H9 (cell line): ENCODE measurements at regions not wholly inside any gene's neighbourhood (a gene's known extent, or its start where the extent isn't known, plus 50 kb on each side); places are given as distances from the start of the nearest gene placed in this dataset.

Experiments used
- DNase-seq: peaks from one replicate; pipeline ENCODE4 v3.0.0-alpha.2; 2017
- H2AFZ ChIP-seq: one replicate; pipeline ENCODE4 v1.6.1; 2013; ENCODE audit warnings: mild to moderate bottlenecking, low read length, control low read depth, moderate library complexity
- H2AK5ac ChIP-seq: 2 replicates; pipeline ENCODE4 v1.6.1; 2013; ENCODE audit warnings: low read length, control low read depth, mixed read lengths; ENCODE audit not compliant: insufficient read length
- H2BK120ac ChIP-seq: one replicate; pipeline ENCODE4 v1.6.1; 2013; ENCODE audit warnings: low read depth, mild to moderate bottlenecking, low read length, control low read depth, inconsistent platforms; ENCODE audit not compliant: poor library complexity, severe bottlenecking
- H2BK12ac ChIP-seq: 2 replicates; pipeline ENCODE4 v1.6.1; 2013; ENCODE audit warnings: low read length, control low read depth, mixed read lengths, low read depth; ENCODE audit not compliant: insufficient read length
- H2BK15ac ChIP-seq: 2 replicates; pipeline ENCODE4 v1.6.1; 2013; ENCODE audit warnings: low read depth, low read length, control low read depth
- H2BK20ac ChIP-seq: one replicate; pipeline ENCODE4 v1.6.1; 2013; ENCODE audit warnings: low read depth, mild to moderate bottlenecking, low read length, control low read depth, inconsistent platforms; ENCODE audit not compliant: poor library complexity, severe bottlenecking
- H2BK5ac ChIP-seq: 2 replicates; pipeline ENCODE4 v1.6.1; 2013; ENCODE audit warnings: low read length, control low read depth, mixed read lengths; ENCODE audit not compliant: insufficient read length
- H3K14ac ChIP-seq: 2 replicates; pipeline ENCODE4 v1.6.1; 2013; ENCODE audit warnings: low read length, control low read depth; ENCODE audit not compliant: insufficient read depth
- H3K18ac ChIP-seq: 2 replicates; pipeline ENCODE4 v1.6.1; 2013; ENCODE audit warnings: low read depth, mild to moderate bottlenecking, mixed read lengths, low read length, control low read depth; ENCODE audit not compliant: insufficient read length
- H3K23ac ChIP-seq: 2 replicates; pipeline ENCODE4 v1.6.1; 2013; ENCODE audit warnings: low read length, control low read depth, mixed read lengths, low read depth; ENCODE audit not compliant: insufficient read length
- H3K23me2 ChIP-seq: 2 replicates; pipeline ENCODE4 v1.6.1; 2013; ENCODE audit warnings: low read depth, mild to moderate bottlenecking, mixed read lengths, low read length, control low read depth; ENCODE audit not compliant: insufficient read length, poor library complexity, severe bottlenecking
- H3K27ac ChIP-seq: 2 replicates; pipeline ENCODE4 v1.5.1; 2013; ENCODE audit warnings: low read length, control low read depth, mixed read lengths, low read depth; ENCODE audit not compliant: insufficient read length
- H3K27me3 ChIP-seq: 2 replicates; pipeline ENCODE4 v1.6.1; 2013; ENCODE audit warnings: low read length, control low read depth, inconsistent platforms; ENCODE audit not compliant: insufficient read depth
- H3K4ac ChIP-seq: 2 replicates; pipeline ENCODE4 v1.6.1; 2013; ENCODE audit warnings: low read depth, mild to moderate bottlenecking, control low read depth, inconsistent platforms, low read length, moderate library complexity
- H3K4me1 ChIP-seq: 2 replicates; pipeline ENCODE4 v1.6.1; 2013; ENCODE audit warnings: low read length, control low read depth, inconsistent platforms; ENCODE audit not compliant: insufficient read depth
- H3K4me2 ChIP-seq: 2 replicates; pipeline ENCODE4 v1.6.1; 2013; ENCODE audit warnings: low read length, control low read depth, mixed read lengths; ENCODE audit not compliant: insufficient read length, insufficient read depth
- H3K56ac ChIP-seq: 2 replicates; pipeline ENCODE4 v1.6.1; 2013; ENCODE audit warnings: low read depth, mild to moderate bottlenecking, mixed read lengths, low read length, control low read depth; ENCODE audit not compliant: insufficient read length
- H3K79me1 ChIP-seq: 2 replicates; pipeline ENCODE4 v1.6.1; 2013; ENCODE audit warnings: low read depth, mild to moderate bottlenecking, moderate library complexity, low read length, control low read depth, inconsistent platforms; ENCODE audit not compliant: insufficient read depth, poor library complexity, severe bottlenecking
- H3K79me2 ChIP-seq: 2 replicates; pipeline ENCODE4 v1.6.1; 2013; ENCODE audit warnings: low read length, control low read depth, inconsistent platforms; ENCODE audit not compliant: insufficient read depth
- H3K9ac ChIP-seq: 2 replicates; pipeline ENCODE4 v1.6.1; 2013; ENCODE audit warnings: low read length, control low read depth, mixed read lengths; ENCODE audit not compliant: insufficient read length; ENCODE audit errors: extremely low read depth
- H3K9me3 ChIP-seq: one replicate; pipeline ENCODE4 v1.6.1; 2013; ENCODE audit warnings: low read depth, low read length, inconsistent platforms; ENCODE audit not compliant: control insufficient read depth
- H3T11ph ChIP-seq: one replicate; pipeline ENCODE4 v1.6.1; 2013; ENCODE audit warnings: mild to moderate bottlenecking, low read length, control low read depth, inconsistent platforms
- H4K20me1 ChIP-seq: one replicate; pipeline ENCODE4 v1.6.1; 2013; ENCODE audit not compliant: control insufficient read depth, insufficient read length, insufficient read depth
- H4K5ac ChIP-seq: 2 replicates; pipeline ENCODE4 v1.6.1; 2013; ENCODE audit warnings: low read depth, mild to moderate bottlenecking, mixed read lengths, low read length, control low read depth; ENCODE audit not compliant: insufficient read length
- H4K8ac ChIP-seq: replicated peaks from 2 replicates; pipeline ENCODE4 v1.6.1; 2013; ENCODE audit warnings: low read length, control low read depth, mixed read lengths, low read depth; ENCODE audit not compliant: insufficient read length
- H4K91ac ChIP-seq: 2 replicates; pipeline ENCODE4 v1.6.1; 2013; ENCODE audit warnings: low read depth, mild to moderate bottlenecking, moderate library complexity, mixed read lengths, low read length, control low read depth; ENCODE audit not compliant: insufficient read length
- H3K27ac Mint-ChIP-seq, 3 experiments: 2 replicates in 2 of 3; 3 replicates in 1 of 3; pipeline ENCODE4 v1.8.0; 2020 to 2021; ENCODE audit warnings: mixed read lengths in 3 of 3, mild to moderate bottlenecking in 1 of 3, moderate library complexity in 1 of 3
- H3K27me3 Mint-ChIP-seq: 2 replicates; pipeline ENCODE4 v1.8.0; 2021; ENCODE audit warnings: low read depth, mild to moderate bottlenecking, moderate library complexity, mixed read lengths
- H3K36me3 Mint-ChIP-seq, 3 experiments: 2 replicates in 2 of 3; 3 replicates in 1 of 3; pipeline ENCODE4 v1.8.0; 2020 to 2021; ENCODE audit warnings: low read depth in 3 of 3, mixed read lengths in 3 of 3; ENCODE audit not compliant: insufficient read depth in 1 of 3
- H3K4me1 Mint-ChIP-seq, 2 experiments: 2 replicates each; pipeline ENCODE4 v1.8.0; 2020; ENCODE audit warnings: mixed read lengths in 2 of 2
- H3K4me3 Mint-ChIP-seq, 2 experiments: 2 replicates in 1 of 2; 3 replicates in 1 of 2; pipeline ENCODE4 v1.8.0; 2020 to 2021; ENCODE audit warnings: mild to moderate bottlenecking in 2 of 2, mixed read lengths in 2 of 2, moderate library complexity in 1 of 2
- H3K9me3 Mint-ChIP-seq, 2 experiments: 2 replicates in 1 of 2; 3 replicates in 1 of 2; pipeline ENCODE4 v1.8.0; 2020; ENCODE audit warnings: mild to moderate bottlenecking in 2 of 2, mixed read lengths in 2 of 2, moderate library complexity in 1 of 2
- CTCF ChIP-seq: fragments of 200-600 bp; sonication (generic); conservative IDR thresholded peaks from 3 replicates; pipeline ENCODE4 v1.8.0; 2021; ENCODE audit warnings: antibody characterized with exemption, mild to moderate bottlenecking
- WGBS: extraction: QIAGEN DNeasy Blood & Tissue Kit; methylation state at CpG from one replicate; pipeline ENCODE4 v1.1.7; 2013; ENCODE audit warnings: missing lambda C conversion rate, low lambda C conversion rate, mixed read lengths; ENCODE audit not compliant: insufficient read length; ENCODE audit errors: extremely low coverage; 5-methylcytosine and 5-hydroxymethylcytosine counted together

DNA sequence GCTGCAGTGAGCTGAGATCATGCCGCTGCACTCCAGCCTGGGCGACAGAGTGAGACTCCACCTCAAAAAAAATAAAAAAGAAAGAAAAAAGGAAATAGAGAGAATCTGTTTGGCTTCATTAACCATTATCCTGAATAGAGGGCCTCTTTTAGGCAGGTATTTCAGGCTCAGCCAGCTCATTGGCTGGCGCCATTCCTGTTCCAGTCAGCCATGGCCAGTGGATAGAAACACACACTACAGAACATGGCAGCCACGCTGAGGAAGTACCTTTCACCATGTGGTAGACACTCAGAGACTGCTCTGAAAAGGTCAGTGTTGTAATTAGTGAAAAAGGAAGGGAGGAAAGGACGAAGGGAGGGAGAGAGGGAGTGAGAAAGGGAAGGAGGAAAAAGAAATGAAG lies 340.0 kb upstream of the ACTBL2 start:
- Histone ChIP-seq H2BK5ac (no peak overlapping the region), H3K23ac (no peak overlapping the region), H3K79me1 (no peaks in the 10 kb centered on the region), H2AFZ (no peak overlapping the region), H3K4me1 (no peaks in the 10 kb centered on the region), H4K8ac (no peak overlapping the region), H3K4me2 (no peak overlapping the region), H2AK5ac (no peak overlapping the region), H3K4ac (no peak overlapping the region), H3K27ac (no peak overlapping the region), H4K20me1 (no peaks in the 10 kb centered on the region), H2BK120ac (no peak overlapping the region), H2BK15ac (no peak overlapping the region), H3K18ac (no peak overlapping the region), H3K9me3 (no peaks in the 10 kb centered on the region), H3K14ac (no peak overlapping the region), H2BK20ac (no peak overlapping the region), H3K79me2 (no peaks in the 10 kb centered on the region), H3K27me3 (no peaks in the 10 kb centered on the region), H2BK12ac (no peak overlapping the region), H3K23me2 (no peaks in the 10 kb centered on the region), H4K5ac (no peak overlapping the region), H3K56ac (no peak overlapping the region), H3T11ph (no peak overlapping the region), H3K9ac (no peak overlapping the region), H4K91ac (no peak overlapping the region)
- 100% methylated on average over 1 of the region's 5 CpGs for WGBS
- no peak for DNase-seq
- H3K36me3 Mint-ChIP-seq: peaks cover 0 to 4% (median 3%) of the 10 kb centered on the region in 3 experiments; a peak in 1 of 7 replicates
- H3K4me1 Mint-ChIP-seq: peaks cover 0 to 4% of the 10 kb centered on the region in 2 experiments; a peak in 3 of 4 replicates
- H3K4me3 Mint-ChIP-seq: no peak overlapping the region
- H3K27ac Mint-ChIP-seq: no peak overlapping the region
- no peaks in the 10 kb centered on the region for H3K27me3 Mint-ChIP-seq
- no peak for TF ChIP-seq CTCF
- H3K9me3 Mint-ChIP-seq: peaks cover 5 to 13% of the 10 kb centered on the region in 2 experiments; a peak in 4 of 5 replicates
